ENCODE measurements at regions not wholly inside any gene's neighbourhood (a gene's known extent, or its start where the extent isn't known, plus 50 kb on each side); places are given as distances from the start of the nearest gene placed in this dataset.

DNA sequence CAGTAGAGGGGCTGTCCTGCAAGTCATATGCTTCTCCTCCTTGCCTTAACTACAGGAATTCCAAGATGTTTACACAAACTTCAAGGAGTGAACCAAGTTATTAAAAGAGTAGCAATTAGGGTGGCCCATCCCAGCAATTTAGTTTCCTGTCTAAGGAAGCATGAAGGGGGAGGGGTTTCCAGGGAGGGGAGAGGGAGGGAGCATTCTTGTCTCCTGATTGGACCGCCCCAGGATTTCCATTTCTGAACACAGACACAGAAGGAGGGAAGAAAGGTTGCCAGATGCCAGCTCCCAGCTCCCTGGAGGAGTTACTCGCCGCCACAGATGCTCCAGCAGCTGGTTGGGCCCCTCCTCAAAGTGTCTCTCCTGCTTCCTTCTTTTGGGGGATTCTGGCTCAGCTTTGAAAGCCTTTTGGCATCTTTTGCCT, 107.6 kb downstream of the TRIB2 start:
- peak; percentile 35 for DNase-seq
- peak; percentile 55 for ATAC-seq
- intact Hi-C loops (cut with micrococcal nuclease), result loop anchor here (10.0 kb wide), 1 partner anchor 100 kb away; no protein-coding TSS in a partner anchor

DNA sequence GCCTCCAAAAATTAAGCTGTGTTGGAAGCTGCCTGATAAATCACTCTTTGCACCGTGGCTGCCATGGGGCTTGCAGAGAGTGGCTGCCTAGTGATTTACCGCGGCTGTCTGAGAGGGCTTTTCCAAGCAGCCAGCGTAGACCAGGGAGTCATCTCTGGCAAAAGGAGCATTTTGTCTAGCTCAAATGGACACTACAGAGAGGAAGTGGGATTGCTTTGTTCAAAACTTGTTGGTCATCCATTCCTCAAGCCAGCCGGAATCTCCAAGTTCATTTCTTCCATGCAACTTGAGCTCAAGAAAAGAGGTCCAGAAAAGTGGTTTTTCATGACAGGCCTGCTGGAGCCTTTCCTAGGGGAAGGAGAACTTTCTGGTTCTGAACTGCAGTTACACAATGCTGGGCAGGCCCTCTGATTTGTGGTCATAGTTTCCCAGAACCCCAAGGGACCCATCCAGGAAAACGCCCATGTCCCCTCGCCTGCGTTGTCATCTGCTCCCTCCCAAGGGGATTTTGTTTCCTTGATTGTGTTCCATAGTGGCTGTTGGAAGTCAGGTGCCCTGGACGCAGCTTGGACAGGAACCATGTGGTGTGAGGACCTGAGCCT, 108.1 kb downstream of the TRIB2 start:
- DNase-seq (peak; percentile 70), ATAC-seq (peak; percentile 93)
- intact Hi-C loops (cut with micrococcal nuclease), result loop anchor here (10.0 kb wide), 1 partner anchor 100 kb away; no protein-coding TSS in a partner anchor

GRCh38 chr2:12826781-12827180, 110.0 kb downstream of the TRIB2 start:
- intact Hi-C loops (cut with micrococcal nuclease), result loop anchor here (10.0 kb wide), 1 partner anchor 102 kb away; no protein-coding TSS in a partner anchor
- ATAC-seq (no peak), DNase-seq (no peak)

- ATAC-seq (no peak), DNase-seq (no peak)
- intact Hi-C loops (cut with micrococcal nuclease), result loop anchor here (10.0 kb wide), 1 partner anchor 103 kb away; no protein-coding TSS in a partner anchor
Observed at GRCh38 chr2:12827721-12828120, 111.0 kb downstream of the TRIB2 start.

DNA sequence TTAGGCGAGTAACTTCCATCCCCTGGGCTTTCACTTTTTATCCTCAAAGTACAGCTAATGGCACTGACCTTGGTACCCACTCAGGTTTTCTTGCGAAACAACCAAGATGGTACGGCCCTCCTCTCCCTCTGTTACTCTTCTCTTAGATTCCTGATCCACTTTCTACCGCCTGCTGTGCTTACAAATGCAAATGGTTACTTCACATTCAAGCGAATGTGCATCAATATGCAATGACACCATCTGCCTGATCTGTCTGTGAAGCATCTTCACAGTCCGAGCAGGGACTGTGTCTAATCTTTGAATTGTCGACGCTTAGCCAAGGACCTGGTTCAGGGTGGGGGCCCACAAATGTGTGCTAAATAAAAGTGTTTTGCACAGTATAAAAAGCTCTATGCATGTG, 112.2 kb downstream of the TRIB2 start:
- no peak for DNase-seq
- ATAC-seq, result no peak
- intact Hi-C loops (cut with micrococcal nuclease), result loop anchor here (10.0 kb wide), 1 partner anchor 104 kb away; no protein-coding TSS in a partner anchor

- intact Hi-C loops (cut with micrococcal nuclease), result no loop called here
- DNase-seq (no peak), ATAC-seq (no peak)
Observed at GRCh38 chr2:12831016-12831415, 114.3 kb downstream of the TRIB2 start.

DNA sequence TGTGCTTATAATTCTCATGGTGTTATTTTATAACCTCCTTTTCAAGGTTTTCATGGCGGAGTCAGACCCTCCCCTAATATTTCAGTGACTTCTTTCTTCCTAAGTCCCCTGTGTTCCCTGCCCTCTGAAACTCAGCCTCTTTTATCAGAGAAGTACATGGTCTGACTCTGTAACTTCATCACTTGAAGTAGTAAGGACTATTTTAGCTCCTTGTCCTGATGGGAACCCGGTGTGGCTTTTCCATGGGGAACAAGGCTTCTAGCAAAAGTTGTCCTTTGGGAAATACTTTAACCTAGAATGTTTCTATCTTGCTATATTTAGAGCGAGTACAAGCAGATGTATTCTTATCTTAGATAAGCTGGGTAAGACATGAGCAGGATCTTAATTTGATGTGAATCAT, 117.5 kb downstream of the TRIB2 start:
- no peak for DNase-seq
- intact Hi-C loops (cut with micrococcal nuclease), result no loop called here
- ATAC-seq, result peak; percentile 68

GRCh38 chr2:12835733-12836132, 119.0 kb downstream of the TRIB2 start:
- intact Hi-C loops (cut with micrococcal nuclease), result no loop called here

GRCh38 chr2:12839339-12839738, 122.6 kb downstream of the TRIB2 start:
- intact Hi-C loops (cut with micrococcal nuclease), result no loop called here
- DNase-seq, result no peak
- ATAC-seq, result no peak

More at GRCh38 chr2:12835733-12836132, 119.0 kb downstream of the TRIB2 start:
- peak; percentile 88 for ATAC-seq
- DNase-seq, result peak; percentile 43

DNA sequence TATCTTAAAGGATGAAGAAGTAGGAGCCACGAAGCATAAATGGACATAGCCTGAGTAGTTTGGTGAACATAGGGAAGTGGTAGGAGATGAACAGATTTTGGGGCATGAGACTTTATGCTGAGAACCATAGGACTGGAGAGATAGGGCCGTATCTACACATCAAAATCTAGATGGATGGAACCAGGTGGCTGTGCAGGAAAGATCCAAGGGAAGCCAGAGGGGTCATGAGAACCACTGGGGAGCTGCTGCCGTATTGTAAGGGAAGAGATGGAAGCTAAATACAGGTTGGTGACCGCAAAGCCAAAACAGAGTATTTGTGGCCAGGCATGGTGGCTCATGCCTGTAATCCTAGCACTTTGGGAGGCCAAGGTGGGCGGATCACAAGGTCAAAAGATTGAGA, 124.3 kb downstream of the TRIB2 start:
- DNase-seq, result no peak
- ATAC-seq, result no peak
- intact Hi-C loops (cut with micrococcal nuclease), result no loop called here

DNA sequence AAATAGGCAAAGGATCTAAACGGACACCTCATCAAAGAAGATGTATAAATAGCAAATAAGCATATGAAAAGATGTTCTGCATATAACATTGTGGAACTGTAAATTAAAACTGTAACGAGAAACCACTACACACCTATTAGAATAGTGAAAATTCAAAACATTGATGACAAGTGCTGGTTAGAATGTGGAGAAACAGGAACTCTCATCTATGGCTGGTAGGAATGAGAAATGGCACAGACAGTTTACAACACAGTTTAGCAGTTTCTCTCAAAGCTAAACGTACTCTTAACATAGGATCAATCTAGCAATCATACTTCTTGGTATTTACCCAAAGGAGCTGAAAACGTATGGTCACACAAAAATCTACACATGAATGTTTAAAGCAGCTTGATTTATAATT, 126.2 kb downstream of the TRIB2 start:
- no peak for ATAC-seq
- no peak for DNase-seq
- intact Hi-C loops (cut with micrococcal nuclease), result no loop called here

DNA sequence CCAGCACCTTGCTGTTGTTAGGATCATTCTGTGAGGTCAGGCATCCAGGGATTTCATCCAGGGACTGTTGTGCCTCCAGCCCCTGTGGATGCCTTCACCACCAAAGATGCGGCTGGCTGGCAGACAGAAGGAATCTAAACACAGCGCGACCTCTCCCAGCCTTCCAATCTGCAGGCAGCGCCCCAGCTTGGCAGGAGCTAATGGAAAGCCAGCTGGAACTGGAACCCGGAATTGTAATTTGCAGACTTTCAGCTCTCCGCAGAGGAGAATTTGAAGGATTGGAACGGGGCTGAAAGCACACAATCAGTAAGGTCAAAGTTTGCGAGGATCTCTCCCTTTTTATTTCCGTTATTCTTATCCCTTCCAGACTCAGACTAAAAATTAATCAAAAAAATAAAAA, 127.8 kb downstream of the TRIB2 start:
- intact Hi-C loops (cut with micrococcal nuclease), result no loop called here
- peak; percentile 69 for DNase-seq
- peak; percentile 88 for ATAC-seq

- ATAC-seq (peak; percentile 72), DNase-seq (peak; percentile 39)
- intact Hi-C loops (cut with micrococcal nuclease), result no loop called here
Observed at GRCh38 chr2:12847694-12848575, 131.2 kb downstream of the TRIB2 start.

DNA sequence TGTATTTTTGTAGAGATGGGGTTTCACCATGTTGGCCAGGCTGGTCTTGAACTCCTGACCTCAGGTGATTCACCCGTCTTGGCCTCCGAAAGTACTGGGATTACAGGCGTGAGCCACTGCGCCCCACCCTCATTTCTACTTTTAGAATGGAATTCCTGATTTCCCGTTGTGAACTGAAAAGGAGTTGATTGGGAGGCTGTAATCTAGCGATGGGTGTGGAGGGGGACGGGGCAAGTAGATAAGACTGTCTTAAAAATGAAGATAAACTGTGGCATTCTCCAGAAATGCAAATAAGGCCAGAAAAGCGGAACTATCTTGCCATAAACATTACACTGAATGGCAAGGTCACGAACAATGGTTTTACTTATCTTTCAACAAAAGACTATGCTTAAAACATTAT, 135.4 kb downstream of the TRIB2 start:
- intact Hi-C loops (cut with micrococcal nuclease), result no loop called here
- no peak for DNase-seq
- ATAC-seq, result no peak

- ATAC-seq (no peak), DNase-seq (no peak)
- intact Hi-C loops (cut with micrococcal nuclease), result no loop called here
Observed at GRCh38 chr2:12854001-12854530, 137.3 kb downstream of the TRIB2 start.

DNA sequence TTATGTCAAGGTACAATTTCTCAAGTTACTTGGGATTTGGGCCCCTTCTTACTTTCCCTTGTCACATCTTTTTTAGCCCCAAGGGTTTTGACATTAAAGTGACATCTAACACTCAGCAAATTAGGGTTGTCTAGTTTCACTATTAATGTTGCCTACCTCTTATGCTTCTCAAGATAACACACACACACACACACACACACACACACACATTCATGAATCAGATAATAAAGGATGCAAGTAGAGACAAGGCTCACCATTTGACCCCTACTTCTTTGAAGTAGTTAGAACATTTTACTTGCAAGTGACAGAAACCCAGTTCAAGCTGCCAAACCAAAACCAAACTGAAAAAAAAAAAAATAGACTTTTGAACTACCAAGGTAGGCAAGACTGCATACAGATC, 138.8 kb downstream of the TRIB2 start:
- intact Hi-C loops (cut with micrococcal nuclease), result no loop called here
- ATAC-seq, result no peak
- DNase-seq, result no peak

DNA sequence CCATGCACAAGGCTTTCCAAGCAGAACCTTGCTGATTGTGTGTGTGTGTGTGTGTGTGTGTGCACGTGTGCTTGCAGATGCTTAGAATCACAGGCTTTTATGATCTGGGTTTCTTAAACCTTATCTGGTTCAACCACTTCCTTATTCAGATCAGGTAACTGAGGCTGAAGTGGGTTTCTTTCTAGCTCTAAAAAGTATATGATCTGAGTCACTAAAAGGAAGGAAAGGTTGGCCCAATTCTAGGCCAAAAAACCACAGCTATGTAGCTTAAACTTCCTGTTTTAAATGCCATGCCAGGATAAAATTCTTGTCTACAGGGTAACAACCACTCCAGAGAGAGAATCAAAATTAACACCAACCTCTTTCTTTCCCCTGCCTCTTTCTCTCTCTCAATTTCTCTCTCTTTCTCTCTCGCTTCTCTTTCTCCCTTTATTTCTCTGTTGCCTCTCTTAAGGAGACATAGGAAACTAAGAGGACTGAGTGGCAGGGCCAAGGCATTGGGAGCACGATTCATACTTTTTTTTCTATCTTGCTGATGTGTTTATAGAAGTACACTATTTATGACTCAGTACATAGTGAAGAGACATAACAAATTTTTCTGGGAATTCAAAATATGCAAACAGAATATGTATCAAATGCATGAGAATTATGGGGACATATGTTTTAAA, 140.3 kb downstream of the TRIB2 start:
- ATAC-seq (no peak), DNase-seq (no peak)
- intact Hi-C loops (cut with micrococcal nuclease), result no loop called here

GRCh38 chr2:12857891-12858290, 141.2 kb downstream of the TRIB2 start:
- intact Hi-C loops (cut with micrococcal nuclease), result no loop called here
- no peak for DNase-seq
- no peak for ATAC-seq

DNA sequence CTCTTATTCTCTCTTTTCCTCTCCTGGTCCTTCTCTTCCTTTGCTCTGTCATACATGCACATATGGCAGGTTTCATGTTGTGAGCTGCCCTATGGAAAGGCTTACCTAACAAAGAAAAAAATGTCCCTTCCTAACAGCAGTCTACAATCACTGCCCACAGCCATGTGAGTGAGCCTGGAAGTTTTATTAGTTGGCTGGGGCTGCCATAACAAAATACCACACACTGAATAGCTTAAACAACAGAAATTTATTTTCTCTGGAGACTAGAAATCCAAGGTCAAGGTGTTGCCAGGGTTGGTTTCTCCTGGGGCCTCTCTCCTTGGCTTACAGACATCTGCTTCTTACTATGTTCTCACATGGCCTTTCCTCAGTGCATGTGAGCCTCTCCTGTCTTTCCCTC, 142.1 kb downstream of the TRIB2 start:
- ATAC-seq, result no peak
- intact Hi-C loops (cut with micrococcal nuclease), result no loop called here
- no peak for DNase-seq
